GM23248 (cell line): ENCODE measurements at regions not wholly inside any gene's neighbourhood (a gene's known extent, or its start where the extent isn't known, plus 50 kb on each side); places are given as distances from the start of the nearest gene placed in this dataset.

Source experiments
- EZH2 ChIP-seq: fragments of 200-600 bp; sonication (generic); IDR thresholded peaks from 2 replicates; pipeline ENCODE4 v1.6.1; 2018; ENCODE audit warnings: antibody characterized with exemption, mild to moderate bottlenecking; ENCODE audit not compliant: insufficient read depth, poor library complexity, severe bottlenecking
- EZH2phosphoT487 ChIP-seq: fragments of 200-600 bp; sonication (generic); IDR thresholded peaks from 2 replicates; pipeline ENCODE4 v1.6.1; 2018; ENCODE audit warnings: antibody characterized with exemption, moderate library complexity, mild to moderate bottlenecking, low read depth; ENCODE audit not compliant: insufficient read depth

- TF ChIP-seq EZH2 (no peak), EZH2phosphoT487 (no peak)
Observed at GRCh38 chr5:40089269-40089668, 590.4 kb upstream of the PTGER4 start.
